ENCODE measurements at regions not wholly inside any gene's neighbourhood (a gene's known extent, or its start where the extent isn't known, plus 50 kb on each side); places are given as distances from the start of the nearest gene placed in this dataset.

DNA sequence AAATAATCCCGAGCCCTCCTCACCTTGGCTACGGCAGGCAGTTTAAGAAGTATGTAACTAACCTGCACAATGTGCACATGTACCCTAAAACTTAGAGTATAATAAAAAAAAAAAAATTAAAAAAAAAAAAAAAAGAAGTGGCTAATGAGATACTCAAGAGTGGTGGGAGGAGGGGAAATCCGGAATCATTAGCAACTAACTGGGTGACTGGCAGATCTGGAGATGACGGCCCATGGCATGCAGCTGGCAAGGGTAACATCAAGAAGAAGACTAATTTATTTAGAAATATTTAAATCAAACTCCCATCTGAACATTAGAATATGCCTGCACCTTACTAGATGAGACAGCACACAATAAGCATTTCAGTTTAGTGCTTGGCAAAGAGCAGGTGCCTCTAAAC, 52.3 kb upstream of the TMCC3 start:
- no peak for DNase-seq
- Histone ChIP-seq H3K36me3 (no peaks in the 10 kb centered on the region), H3K9me3 (no peaks in the 10 kb centered on the region), H3K27me3 (no peaks in the 10 kb centered on the region), H3K4me3 (no peak overlapping the region)

DNA sequence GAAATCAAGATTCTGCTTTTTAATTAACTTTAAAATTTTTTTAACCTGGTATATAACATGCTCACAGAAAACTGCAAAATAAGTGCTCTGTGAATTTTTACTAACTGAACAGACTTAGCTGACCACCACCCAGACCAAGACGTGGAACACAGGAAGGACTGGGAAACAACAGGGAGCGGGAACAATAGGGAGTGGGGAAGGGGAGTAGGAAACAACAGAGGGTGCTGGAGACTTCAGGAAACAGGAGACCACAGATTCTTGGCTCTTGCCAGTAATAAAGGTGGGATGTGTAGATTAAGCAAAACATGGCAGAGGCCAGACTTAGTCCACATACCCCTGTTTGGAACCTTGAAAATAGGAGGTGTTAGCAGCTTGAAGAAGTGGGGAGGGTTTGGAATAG, 51.4 kb upstream of the TMCC3 start:
- H3K9me3 ChIP-seq = no peaks in the 10 kb centered on the region
- H3K4me3 ChIP-seq = no peak overlapping the region
- H3K27me3 ChIP-seq = no peaks in the 10 kb centered on the region
- no peak for DNase-seq
- no peaks in the 10 kb centered on the region for H3K36me3 ChIP-seq

DNA sequence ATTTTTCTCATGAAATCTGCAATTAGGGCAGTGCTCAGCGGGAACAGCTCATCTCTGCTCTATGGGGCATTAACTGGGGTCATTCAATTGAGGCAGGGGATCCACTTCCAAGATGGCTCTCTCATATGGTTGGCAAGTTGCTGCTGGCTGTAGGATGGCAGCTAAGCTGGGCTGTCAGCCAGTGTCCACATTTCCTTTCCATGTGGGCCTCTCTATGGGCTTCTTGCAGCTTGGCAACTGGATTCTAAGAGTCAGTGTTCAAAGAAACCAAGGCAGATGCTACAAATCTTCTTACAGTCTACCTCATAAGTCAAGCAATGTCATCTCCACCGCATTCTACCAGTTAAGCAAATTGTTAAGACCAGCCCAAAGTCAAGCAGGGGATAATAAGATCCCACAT, 50.3 kb upstream of the TMCC3 start:
- Histone ChIP-seq H3K9me3 (no peaks in the 10 kb centered on the region), H3K36me3 (no peaks in the 10 kb centered on the region), H3K27me3 (no peaks in the 10 kb centered on the region), H3K4me3 (no peak overlapping the region)
- no peak for DNase-seq

Measured in MG63 (cell line).